Mesendoderm (in vitro differentiated cells): ENCODE measurements at regions not wholly inside any gene's neighbourhood (a gene's known extent, or its start where the extent isn't known, plus 50 kb on each side); places are given as distances from the start of the nearest gene placed in this dataset.
A peak's percentile ranks its signal among the peaks of the same experiment; 100 is the strongest.
"Not testable (repeated sequence)": the region's sequence is repeated elsewhere in the genome, so short reads cannot be mapped to it uniquely, and the experiment has no call there.

Experiments
- DNase-seq: peaks from one replicate; pipeline ENCODE4 v3.0.0; 2013
- H2AK5ac ChIP-seq: 2 replicates; pipeline ENCODE4 v1.6.1; 2013; ENCODE audit warnings: low read length, inconsistent platforms
- H2BK120ac ChIP-seq: 2 replicates; pipeline ENCODE4 v1.6.1; 2013; ENCODE audit warnings: low read depth, mild to moderate bottlenecking, low read length, moderate library complexity, mixed read lengths
- H2BK15ac ChIP-seq: replicated peaks from 2 replicates; pipeline ENCODE4 v1.6.1; 2013; ENCODE audit warnings: low read depth, mild to moderate bottlenecking, moderate library complexity
- H2BK5ac ChIP-seq: 2 replicates; pipeline ENCODE4 v1.6.1; 2013; ENCODE audit warnings: low read length, inconsistent platforms
- H3K18ac ChIP-seq: 2 replicates; pipeline ENCODE4 v1.6.1; 2013; ENCODE audit warnings: mild to moderate bottlenecking, low read length, mixed read lengths
- H3K23ac ChIP-seq: one replicate; pipeline ENCODE4 v1.6.1; 2013; ENCODE audit warnings: low read length
- H3K27ac ChIP-seq: 2 replicates; pipeline ENCODE4 v1.5.1; 2013; ENCODE audit warnings: low read depth, mild to moderate bottlenecking, inconsistent platforms, low read length, moderate library complexity
- H3K27me3 ChIP-seq: 2 replicates; pipeline ENCODE4 v1.6.1; 2013; ENCODE audit warnings: low read length, control low read depth, mild to moderate bottlenecking, inconsistent platforms; ENCODE audit not compliant: insufficient read depth, poor library complexity
- H3K36me3 ChIP-seq: 2 replicates; pipeline ENCODE4 v1.6.1; 2013; ENCODE audit warnings: low read length, inconsistent platforms; ENCODE audit not compliant: control insufficient read depth, insufficient read depth
- H3K4ac ChIP-seq: one replicate; pipeline ENCODE4 v1.6.1; 2013; ENCODE audit warnings: low read depth, mild to moderate bottlenecking, low read length, moderate library complexity
- H3K4me1 ChIP-seq: 2 replicates; pipeline ENCODE4 v1.6.1; 2013; ENCODE audit warnings: low read depth, low read length, inconsistent platforms; ENCODE audit not compliant: control insufficient read depth
- H3K4me2 ChIP-seq: 2 replicates; pipeline ENCODE4 v1.6.1; 2013; ENCODE audit warnings: low read length
- H3K4me3 ChIP-seq: 2 replicates; pipeline ENCODE4 v1.5.1; 2013; ENCODE audit warnings: mild to moderate bottlenecking, low read length
- H3K56ac ChIP-seq: one replicate; pipeline ENCODE4 v1.6.1; 2013; ENCODE audit warnings: low read length
- H3K79me1 ChIP-seq: 2 replicates; pipeline ENCODE4 v1.6.1; 2013; ENCODE audit warnings: low read length, inconsistent platforms
- H3K79me2 ChIP-seq: 2 replicates; pipeline ENCODE4 v1.6.1; 2013; ENCODE audit warnings: mild to moderate bottlenecking, low read length; ENCODE audit not compliant: control insufficient read depth, insufficient read depth
- H3K9ac ChIP-seq: 2 replicates; pipeline ENCODE4 v1.6.1; 2013; ENCODE audit warnings: low read length, inconsistent platforms
- H4K5ac ChIP-seq: one replicate; pipeline ENCODE4 v1.6.1; 2013; ENCODE audit warnings: low read length
- H4K8ac ChIP-seq: one replicate; pipeline ENCODE4 v1.6.1; 2013; ENCODE audit warnings: low read depth, mild to moderate bottlenecking, control low read depth, low read length, moderate library complexity
- WGBS: extraction: QIAGEN DNeasy Blood & Tissue Kit; methylation state at CpG from one replicate; pipeline ENCODE4 v1.1.7; 2013; ENCODE audit warnings: low lambda C conversion rate, missing lambda C conversion rate; ENCODE audit not compliant: insufficient coverage; ENCODE audit errors: extremely low coverage; 5-methylcytosine and 5-hydroxymethylcytosine counted together

DNA sequence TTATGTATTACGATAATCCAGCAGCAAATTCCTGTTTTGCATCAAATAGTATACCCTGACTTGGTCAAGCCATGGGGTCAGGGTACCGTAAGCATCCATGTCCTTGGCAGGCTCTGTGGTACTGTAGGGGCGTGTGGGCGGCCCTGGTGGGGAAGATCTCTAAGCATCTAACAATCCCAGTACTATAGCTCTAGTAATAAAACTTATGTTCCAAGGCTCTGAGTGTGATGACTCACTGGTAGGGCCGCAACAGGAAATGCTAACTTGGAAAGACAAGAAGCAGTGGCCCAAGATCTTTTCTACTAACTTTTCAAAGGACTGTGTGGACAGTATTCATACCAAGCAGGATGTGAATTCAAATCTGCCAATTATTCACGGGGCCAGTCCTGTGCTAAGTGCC lies 63.8 kb downstream of the CLEC18A start:
- H3K9ac ChIP-seq, H2BK15ac ChIP-seq, H3K4me2 ChIP-seq, H3K79me1 ChIP-seq, H3K56ac ChIP-seq, H3K23ac ChIP-seq, H3K79me2 ChIP-seq, H4K8ac ChIP-seq, H3K4me1 ChIP-seq, DNase-seq, H4K5ac ChIP-seq, H3K4ac ChIP-seq, H3K18ac ChIP-seq, H2AK5ac ChIP-seq, H2BK5ac ChIP-seq, H3K27me3 ChIP-seq, H3K36me3 ChIP-seq, H2BK120ac ChIP-seq, H3K27ac ChIP-seq, H3K4me3 ChIP-seq: not testable (repeated sequence)
- no CpG with 5 or more reads among the region's 6 CpGs for WGBS

DNA sequence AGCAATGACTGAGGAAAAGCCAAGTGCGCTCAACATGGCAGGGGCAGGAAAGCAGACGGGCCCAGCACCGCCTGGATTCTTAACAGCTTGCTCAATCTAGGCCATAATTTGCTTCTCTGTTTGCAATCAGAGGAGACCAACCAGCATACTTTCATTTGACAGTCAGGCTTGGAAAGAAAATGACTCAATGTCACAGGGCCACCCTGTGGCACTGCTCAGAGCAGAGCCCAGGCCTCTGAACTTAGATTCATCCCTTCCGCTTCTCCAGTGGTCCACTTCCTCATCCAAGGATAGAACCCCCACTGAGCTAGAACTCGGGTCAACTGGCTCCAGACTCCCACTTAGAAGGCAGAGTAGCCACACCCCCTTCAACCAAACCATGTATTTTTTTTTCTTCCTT lies 65.6 kb downstream of the CLEC18A start:
- H3K27ac ChIP-seq = not testable (repeated sequence)

DNA sequence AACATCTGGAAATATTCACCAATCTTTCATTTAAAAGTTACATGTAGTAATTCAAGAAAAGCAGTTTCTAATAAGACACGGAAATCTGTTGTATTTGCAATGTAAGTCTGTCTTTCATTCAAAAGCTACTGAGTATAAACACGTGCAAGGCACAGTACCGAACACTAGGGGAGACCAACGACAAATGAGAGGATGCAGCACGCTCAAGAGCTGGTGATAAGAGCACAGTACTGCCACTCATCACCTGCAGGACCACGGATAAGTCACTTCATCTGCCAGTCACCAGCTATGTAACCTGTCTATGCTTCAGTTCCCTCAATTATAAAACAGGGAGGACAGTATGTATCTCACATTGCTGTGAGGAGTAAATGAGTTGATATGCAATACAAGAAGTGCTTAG lies 67.1 kb downstream of the CLEC18A start:
- no peak overlapping the region for H3K4me3 ChIP-seq
- no peak overlapping the region for H2BK5ac ChIP-seq
- no peak overlapping the region for H3K4me2 ChIP-seq
- H3K56ac ChIP-seq = no peak overlapping the region
- H3K4me1 ChIP-seq = no peaks in the 10 kb centered on the region
- H3K4ac ChIP-seq = no peak overlapping the region
- H4K5ac ChIP-seq = no peak overlapping the region
- H3K27me3 ChIP-seq = no peaks in the 10 kb centered on the region
- no CpG with 5 or more reads among the region's 6 CpGs for WGBS
- peak; percentile 81 for DNase-seq
- no peak overlapping the region for H2AK5ac ChIP-seq
- H2BK15ac ChIP-seq = no peak overlapping the region
- H2BK120ac ChIP-seq = no peak overlapping the region
- no peak overlapping the region for H3K18ac ChIP-seq
- no peak overlapping the region for H3K9ac ChIP-seq
- no peak overlapping the region for H4K8ac ChIP-seq
- H3K23ac ChIP-seq = no peak overlapping the region
- no peaks in the 10 kb centered on the region for H3K79me2 ChIP-seq
- H3K36me3 ChIP-seq = no peaks in the 10 kb centered on the region
- H3K27ac ChIP-seq = no peak overlapping the region
- no peaks in the 10 kb centered on the region for H3K79me1 ChIP-seq

More for the DNA sequence above, 65.6 kb downstream of the CLEC18A start:
- H2BK15ac ChIP-seq, H3K4me1 ChIP-seq, H3K27me3 ChIP-seq, H3K36me3 ChIP-seq, H3K18ac ChIP-seq, H3K23ac ChIP-seq, DNase-seq, H2BK120ac ChIP-seq, H3K4ac ChIP-seq, H2AK5ac ChIP-seq, H3K56ac ChIP-seq, H4K8ac ChIP-seq, H2BK5ac ChIP-seq, H3K4me2 ChIP-seq, H4K5ac ChIP-seq, H3K79me2 ChIP-seq, H3K4me3 ChIP-seq, H3K9ac ChIP-seq, H3K79me1 ChIP-seq: not testable (repeated sequence)
- WGBS = no CpG with 5 or more reads among the region's 5 CpGs

DNA sequence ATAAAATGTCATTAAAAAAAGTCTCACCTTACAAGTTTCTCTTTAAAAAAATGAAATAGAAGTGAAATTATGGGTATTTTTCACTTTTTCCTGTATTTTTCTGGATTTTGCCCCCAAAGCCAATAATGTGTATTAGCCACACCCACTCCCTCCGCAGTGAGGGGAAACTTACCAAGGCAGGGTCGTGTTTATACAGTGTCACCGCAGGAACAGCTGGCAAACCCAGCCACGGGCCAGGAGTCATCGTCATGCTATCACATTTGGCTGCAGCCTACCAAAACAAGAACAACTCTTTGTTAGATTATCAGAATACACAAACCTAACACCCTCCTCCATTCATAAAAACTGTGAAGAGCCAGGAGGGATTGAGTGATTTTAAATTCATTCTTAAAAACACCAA lies 72.1 kb downstream of the CLEC18A start:
- H3K9ac ChIP-seq, H3K79me2 ChIP-seq, H3K27ac ChIP-seq, DNase-seq, H3K4me3 ChIP-seq, H3K4me1 ChIP-seq, H2BK5ac ChIP-seq, H2AK5ac ChIP-seq, H4K5ac ChIP-seq, H3K4me2 ChIP-seq, H4K8ac ChIP-seq, H3K4ac ChIP-seq, H3K23ac ChIP-seq, H3K79me1 ChIP-seq, H3K36me3 ChIP-seq, H3K18ac ChIP-seq, H3K27me3 ChIP-seq, H3K56ac ChIP-seq, H2BK15ac ChIP-seq, H2BK120ac ChIP-seq: not testable (repeated sequence)
- whole genome bisulfite sequencing = no CpG with 5 or more reads among the region's 5 CpGs

DNA sequence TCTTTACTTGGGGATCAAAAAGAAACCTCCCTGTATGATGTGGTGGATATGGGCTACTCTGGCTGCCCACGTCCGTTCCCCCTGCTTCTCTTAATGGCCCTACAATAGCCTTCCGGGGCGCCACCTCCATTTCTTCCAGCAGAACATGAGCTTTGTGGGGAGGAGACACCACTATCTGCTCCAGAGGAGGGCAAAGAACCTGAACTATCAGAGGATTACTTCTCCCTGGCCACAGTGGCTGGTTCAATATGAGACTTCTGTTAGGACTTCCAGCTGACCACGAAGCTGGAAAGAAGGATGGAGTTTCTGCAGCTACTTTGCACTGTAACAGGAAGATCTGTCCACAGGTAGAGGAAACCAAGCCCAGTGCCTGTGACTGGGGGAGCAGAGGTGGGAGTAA lies 72.8 kb downstream of the CLEC18A start:
- H3K4me1 ChIP-seq, H3K27ac ChIP-seq, H3K18ac ChIP-seq, H3K56ac ChIP-seq, H2BK5ac ChIP-seq, H4K5ac ChIP-seq, H3K79me1 ChIP-seq, H3K9ac ChIP-seq, H3K4me2 ChIP-seq, DNase-seq, H3K4ac ChIP-seq, H3K36me3 ChIP-seq, H3K23ac ChIP-seq, H3K27me3 ChIP-seq, H2BK15ac ChIP-seq, H3K4me3 ChIP-seq, H4K8ac ChIP-seq, H2AK5ac ChIP-seq, H2BK120ac ChIP-seq, H3K79me2 ChIP-seq: not testable (repeated sequence)
- no CpG with 5 or more reads among the region's 5 CpGs for WGBS

DNA sequence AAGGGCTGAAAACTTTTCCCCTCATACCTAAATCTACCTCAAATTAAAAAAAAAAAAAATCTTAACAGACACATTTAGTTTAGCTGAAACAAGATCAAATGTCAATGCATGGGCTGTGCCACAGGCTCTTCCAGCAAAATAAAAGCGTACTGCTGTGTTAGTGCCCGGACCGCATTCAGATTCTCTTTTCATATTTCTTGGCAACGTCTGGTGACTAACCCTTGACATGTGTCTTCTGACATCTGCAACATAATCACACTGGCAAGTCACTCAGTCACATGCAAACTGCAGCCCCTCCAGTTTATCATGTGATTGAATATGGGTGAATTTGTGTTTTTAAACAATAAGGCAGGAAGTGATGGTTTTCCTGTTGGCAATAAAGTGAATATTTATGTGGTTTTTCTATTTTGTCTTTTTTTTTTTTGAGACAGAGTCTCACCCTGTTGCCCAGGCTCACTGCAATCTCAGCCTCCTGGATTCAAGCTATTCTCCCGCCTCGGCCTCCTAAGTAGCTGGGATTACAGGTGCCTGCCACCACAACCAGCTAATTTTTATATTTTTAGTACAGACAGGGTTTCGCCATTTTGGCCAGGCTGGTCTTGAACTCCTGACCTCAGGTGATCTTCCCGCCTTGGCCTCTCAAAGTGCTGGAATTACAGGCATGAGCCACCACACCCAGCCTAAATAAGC lies 75.2 kb downstream of the CLEC18A start:
- H3K18ac ChIP-seq, H3K9ac ChIP-seq, DNase-seq, H2AK5ac ChIP-seq, H3K23ac ChIP-seq, H3K79me2 ChIP-seq, H3K79me1 ChIP-seq, H3K4me2 ChIP-seq, H3K4me1 ChIP-seq, H2BK120ac ChIP-seq, H3K4me3 ChIP-seq, H3K27me3 ChIP-seq, H2BK5ac ChIP-seq, H3K27ac ChIP-seq, H3K36me3 ChIP-seq, H2BK15ac ChIP-seq, H3K56ac ChIP-seq, H4K5ac ChIP-seq, H3K4ac ChIP-seq, H4K8ac ChIP-seq: not testable (repeated sequence)
- no CpG with 5 or more reads among the region's 8 CpGs for WGBS
